ENCODE measurements at regions not wholly inside any gene's neighbourhood (a gene's known extent, or its start where the extent isn't known, plus 50 kb on each side); places are given as distances from the start of the nearest gene placed in this dataset.
"Not testable (repeated sequence)": the region's sequence is repeated elsewhere in the genome, so short reads cannot be mapped to it uniquely, and the experiment has no call there.

- not testable (repeated sequence) for TF ChIP-seq CTCF (IDR thresholded peaks at IDR 0.05; ENCODE audit: poor library complexity, severe bottlenecking); EZH2 (IDR thresholded peaks at IDR 0.05; ENCODE audit: borderline replicate concordance, insufficient read depth, low read length, poor library complexity, severe bottlenecking); EP300 (conservative IDR thresholded peaks at IDR 0.05; ENCODE audit: poor library complexity, severe bottlenecking)
Measured at GRCh38 chr7:26089469-26089868, 62.5 kb upstream of the NFE2L3 start.

Measured in neural cell (in vitro differentiated cells).